GM21737 (cell line): ENCODE measurements at regions not wholly inside any gene's neighbourhood (a gene's known extent, or its start where the extent isn't known, plus 50 kb on each side); places are given as distances from the start of the nearest gene placed in this dataset.
"Not testable (repeated sequence)": the region's sequence is repeated elsewhere in the genome, so short reads cannot be mapped to it uniquely, and the experiment has no call there.

ENCODE experiments used
- ATAC-seq: cut with Tn5 transposase; IDR thresholded peaks from one replicate; pipeline ENCODE4 v1.9.1; 2021; ENCODE audit warnings: mild to moderate bottlenecking, moderate library complexity; ENCODE audit not compliant: unreplicated experiment

DNA sequence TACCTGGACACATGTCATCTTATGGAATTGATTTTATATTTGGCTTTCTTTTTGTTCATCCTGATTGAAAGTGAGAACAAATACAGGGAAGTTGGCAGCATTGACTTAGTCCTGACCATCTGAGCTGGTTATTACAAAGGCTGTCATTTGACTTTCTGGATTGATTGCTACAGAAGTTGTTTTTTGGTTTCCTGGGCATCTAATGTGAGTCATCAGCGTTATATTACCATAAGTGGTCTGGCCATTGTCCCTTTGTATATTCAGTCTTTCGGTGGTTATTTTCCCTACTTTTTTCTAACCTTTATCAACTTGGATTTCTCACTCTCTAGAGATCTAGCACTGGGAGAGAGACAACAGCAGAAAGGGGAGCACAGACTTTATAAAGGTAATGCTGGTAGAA is 1646.5 kb downstream of the MRPL39 start:
- no peak for ATAC-seq

DNA sequence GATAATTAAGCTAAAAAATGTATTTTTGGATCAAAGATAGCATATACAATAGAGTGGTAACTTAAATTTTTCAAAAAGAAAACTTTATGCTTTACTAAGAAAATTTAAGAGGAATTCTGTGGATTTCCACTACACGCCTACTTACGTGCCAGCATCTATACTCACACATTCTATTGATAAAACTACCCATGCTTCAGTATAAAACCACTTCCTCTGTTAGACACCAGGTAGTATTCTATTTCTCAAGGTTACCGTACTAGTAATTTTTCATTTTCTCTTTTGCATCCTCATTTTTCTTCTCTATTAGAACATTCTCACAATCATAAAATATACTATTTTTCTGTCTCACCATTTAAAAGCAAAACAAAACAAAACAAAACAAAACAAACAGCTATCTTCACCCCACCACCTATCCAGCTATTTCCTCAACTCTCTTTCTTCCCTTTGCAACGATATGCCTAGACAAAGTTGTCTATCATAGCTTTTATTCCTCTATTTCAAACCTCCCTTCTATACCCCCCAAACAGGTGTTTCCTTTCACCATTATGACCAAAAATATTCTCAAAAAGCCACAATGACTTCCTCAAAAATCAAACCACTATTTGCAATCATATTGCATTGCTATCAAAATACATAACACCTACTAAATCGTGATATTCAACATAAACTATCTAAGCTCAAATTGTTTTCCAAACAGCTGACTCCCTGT is 1652.0 kb downstream of the MRPL39 start:
- no peak for ATAC-seq

DNA sequence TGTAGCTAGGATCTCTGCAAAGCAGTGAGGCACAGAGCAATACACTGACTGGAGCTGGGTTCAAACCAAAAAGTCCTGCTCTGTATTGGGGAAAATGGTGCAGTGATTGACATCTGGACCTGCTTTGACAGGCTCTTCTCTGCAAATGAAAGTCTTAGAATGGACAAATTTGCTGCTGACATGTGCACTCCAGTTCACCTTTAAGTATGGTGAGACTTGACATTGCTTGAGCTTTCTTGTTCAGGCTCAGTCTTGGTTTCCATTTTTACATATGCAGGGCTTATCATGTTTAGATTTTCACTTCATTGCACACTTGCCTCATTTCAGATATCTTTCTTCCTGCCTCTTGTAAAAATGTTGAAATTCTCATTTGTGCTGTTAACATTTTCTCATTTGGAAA is 1655.0 kb downstream of the MRPL39 start:
- ATAC-seq, result no peak

DNA sequence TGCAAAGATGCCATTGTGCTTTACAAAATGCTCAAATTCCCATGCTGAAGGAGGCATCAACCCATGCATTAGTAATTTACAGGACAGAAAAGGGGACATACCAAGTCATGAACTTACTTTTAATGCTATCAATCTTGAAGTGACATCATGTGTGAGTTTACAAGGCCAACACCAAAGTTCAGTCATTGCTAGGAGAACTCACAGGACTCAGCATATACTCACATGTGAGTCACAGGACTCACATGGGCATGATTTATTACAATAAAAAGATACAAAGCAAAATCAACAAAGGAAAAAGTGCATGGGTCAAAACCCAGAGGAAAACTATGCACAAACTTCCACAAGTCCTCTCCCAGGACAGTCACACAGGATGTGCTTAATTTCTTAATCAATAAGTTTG is 1656.0 kb downstream of the MRPL39 start:
- no peak for ATAC-seq

DNA sequence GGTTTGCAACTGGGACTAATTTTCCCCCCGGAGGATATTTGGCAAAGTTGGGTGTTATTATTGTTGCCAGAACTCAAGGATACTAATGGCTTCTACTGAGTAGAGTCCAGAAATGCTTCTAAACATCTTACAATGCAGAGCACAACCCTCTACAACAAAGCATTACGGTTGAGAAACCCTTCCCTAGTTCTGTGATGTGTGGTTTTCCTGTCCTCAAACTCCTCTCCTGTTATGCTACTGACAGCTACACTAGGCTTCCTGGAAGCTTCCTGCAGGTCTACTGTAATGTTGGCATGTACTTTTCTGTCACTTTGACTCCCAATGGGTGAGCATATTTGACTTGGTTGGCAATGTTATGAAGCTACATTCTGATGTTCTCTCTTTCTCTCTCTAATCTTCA is 1656.9 kb downstream of the MRPL39 start:
- ATAC-seq, result no peak

DNA sequence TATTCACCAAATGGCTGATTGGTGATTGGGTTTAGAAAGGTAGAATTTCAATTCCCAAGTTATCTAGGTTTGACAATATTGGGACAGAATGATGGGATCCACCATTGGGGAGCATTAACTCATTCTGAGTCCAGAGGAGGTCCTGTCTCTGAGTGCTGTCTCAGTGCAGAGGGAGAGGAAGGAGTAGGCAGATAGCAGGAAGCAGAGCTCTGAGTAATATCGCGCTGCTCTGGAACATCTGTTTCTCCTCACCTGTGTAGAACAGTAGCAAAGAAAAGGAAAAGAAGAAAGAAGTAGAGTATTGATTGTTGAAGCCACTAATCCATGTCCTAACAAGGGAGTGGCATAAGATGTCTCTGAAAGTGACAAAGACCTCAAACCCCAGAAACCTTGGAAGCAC is 1657.8 kb downstream of the MRPL39 start:
- ATAC-seq, result no peak

DNA sequence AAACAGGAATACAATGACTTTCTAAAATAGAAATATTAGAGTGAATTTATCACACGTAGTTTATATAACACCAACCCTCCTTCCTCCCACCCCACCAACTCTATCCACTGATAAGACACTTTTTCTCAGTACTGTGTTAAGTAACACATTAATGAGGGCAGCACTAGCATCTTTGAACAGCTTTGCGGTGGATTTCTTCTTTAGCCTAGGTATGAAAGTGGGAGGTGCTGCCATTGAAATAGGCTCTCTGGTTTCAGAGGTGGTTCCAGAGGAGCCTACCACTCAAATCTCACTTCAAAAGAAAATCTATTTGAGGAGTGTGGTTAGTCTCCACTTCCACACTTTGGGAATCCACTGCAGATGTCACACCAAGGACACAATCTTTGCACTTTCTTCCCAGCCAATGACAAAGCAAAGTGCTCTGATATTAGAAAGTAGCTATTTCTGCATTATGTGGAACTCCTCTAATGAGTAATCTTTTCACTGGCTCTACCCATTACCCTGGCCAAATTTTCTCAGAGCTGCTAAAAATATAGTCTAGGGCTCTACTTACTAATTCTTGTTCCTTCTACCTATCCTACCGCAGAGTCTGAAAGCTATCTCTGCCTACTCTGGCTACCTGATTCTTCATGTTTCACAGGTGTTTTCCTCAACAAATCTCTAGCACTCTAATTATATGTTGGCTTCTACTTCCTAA is 1667.8 kb downstream of the MRPL39 start:
- no peak for ATAC-seq

DNA sequence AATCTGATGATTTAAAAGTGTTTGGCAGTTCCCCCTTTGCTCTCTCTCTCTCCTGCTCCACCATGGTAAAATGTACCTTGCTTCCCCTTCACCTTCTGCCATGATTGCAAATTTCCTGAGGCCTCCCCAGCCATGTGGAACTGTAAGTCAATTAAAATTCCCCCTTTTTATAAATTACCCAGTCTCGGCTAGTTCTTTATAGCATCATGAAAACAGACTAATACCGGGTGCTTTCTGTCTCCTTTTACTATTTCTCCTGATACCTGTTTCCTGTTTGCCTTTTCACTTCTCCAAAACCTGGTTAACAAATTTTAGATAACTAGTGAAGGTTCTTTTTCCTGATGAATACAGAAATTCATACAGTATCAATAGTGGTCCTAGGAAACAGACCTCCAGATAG is 1670.3 kb downstream of the MRPL39 start:
- no peak for ATAC-seq

DNA sequence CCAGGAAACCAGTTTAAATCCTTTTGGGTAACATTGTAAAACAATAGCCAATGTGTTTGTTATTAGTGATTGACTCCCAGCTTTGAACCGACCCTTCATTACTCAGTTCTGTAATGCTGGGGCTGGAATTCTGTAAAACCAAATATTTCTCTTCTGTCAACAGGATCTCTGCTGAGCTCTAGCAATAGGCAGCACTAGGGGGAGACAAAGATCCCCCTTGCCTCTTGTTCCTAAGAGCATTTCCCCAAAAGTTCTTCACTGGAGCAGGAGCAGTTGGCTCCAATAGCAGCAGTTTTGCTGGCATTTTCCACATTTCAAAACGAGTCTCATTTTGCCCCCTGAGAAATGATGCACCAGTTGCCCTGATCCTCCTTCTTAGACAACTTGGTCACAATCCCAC is 1671.1 kb downstream of the MRPL39 start:
- no peak for ATAC-seq

DNA sequence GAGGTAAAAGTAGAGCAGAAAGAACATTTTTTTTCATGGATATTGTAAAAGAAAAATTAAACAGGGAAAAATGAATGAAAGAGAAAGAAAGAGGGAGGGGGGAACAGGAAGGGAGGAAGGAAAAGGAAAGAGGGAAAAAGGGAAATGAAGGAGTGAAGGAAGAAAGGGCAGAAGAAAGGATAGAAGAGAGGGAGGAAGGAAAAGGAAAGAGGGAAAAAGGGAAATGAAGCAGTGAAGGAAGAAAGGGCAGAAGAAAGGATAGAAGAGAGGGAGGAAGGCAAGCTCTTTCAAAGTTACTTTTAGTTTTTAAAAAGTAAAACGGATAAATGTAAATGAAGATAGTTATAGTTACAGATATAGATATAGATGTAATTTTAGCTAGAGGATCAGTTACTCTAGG is 1676.7 kb downstream of the MRPL39 start:
- no peak for ATAC-seq

DNA sequence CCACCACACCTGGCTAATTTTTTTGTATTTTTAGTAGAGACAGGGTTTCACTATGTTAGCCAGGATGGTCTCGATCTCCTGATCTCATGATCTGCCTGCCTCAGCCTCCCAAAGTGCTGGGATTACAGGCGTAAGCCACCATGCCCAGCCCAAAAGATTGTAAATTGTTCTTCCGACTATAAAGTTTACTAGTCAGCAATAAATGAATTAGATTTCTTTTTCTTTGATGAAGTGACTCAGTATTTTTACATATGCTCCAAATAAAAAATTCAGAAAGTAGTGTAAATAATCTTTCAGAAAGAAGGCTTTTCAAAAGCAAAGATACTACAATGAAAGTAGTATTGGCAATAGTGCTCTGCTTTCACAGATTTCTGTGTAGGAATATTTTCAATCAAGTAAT is 1680.9 kb downstream of the MRPL39 start:
- not testable (repeated sequence) for ATAC-seq

DNA sequence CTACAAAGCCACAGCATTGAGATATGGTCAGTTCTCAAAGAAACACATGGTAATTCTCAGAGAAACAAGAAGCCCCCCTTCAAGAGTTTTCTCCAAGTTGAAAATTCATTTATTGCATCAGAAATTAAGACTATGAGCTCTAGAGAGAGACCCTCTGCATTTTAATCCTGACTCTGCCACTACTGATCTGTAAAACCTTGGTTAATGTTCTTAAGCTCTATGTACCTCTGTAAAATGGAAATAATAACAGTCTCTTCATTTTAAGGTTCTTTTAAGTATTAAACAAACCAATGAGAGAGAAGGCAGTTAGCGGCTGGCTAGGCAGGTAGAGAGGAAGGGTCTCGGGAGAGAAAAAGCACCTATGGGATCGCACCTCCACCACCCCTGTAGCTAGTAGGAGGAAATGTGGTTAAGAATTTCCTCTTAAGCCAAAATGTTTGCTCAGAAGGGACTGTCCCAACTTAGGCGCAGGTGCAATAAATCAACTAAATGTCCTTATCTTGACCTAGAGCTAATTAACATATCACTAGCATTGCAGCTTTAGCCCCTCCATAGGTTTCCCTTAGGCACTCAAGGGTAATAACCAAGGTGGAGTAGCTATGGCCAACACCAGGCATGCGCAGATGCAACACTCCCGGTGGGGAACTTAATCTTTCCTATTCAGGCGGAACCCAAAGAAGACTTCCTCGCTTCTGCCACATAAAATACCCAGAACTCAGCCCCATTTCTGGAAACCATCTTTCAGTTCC is 1685.4 kb downstream of the MRPL39 start:
- no peak for ATAC-seq

DNA sequence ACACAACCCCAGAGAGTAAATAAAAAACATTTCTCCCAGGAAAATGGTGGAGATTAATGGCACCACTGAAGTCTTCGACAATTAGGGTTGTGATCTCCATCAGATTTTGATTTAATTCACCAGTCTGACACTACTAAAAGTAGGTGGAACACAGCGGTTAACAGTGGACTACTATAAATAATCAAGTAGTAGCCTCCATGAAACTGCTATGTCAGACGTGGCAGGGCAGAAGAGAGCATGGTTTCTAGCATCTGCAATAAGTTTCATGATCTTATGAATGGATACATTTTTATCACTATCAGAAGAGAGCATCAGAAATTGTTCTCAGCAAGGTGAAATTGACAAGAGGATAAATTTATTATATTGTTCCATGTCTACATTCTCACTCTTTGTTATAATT is 1706.6 kb downstream of the MRPL39 start:
- ATAC-seq, result no peak

DNA sequence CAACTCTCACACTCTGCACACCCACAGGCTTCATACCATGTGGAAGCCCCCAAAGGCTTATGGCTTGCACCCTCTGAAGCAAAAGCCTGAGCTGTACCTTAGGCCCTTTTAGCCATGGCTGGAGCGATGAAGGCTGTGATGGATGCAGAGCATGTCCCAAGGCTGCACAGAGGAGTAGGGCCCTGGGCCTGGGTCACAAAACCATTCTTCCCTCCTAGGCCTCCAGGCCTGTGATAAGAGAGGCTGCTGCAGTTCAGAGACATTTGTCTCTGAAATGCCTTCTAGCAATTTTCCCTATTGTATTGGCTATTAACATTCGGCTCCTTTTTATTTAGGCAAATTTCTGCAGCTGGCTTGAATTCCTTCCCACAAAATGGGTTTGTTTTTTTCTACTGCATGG is 1707.7 kb downstream of the MRPL39 start:
- no peak for ATAC-seq

DNA sequence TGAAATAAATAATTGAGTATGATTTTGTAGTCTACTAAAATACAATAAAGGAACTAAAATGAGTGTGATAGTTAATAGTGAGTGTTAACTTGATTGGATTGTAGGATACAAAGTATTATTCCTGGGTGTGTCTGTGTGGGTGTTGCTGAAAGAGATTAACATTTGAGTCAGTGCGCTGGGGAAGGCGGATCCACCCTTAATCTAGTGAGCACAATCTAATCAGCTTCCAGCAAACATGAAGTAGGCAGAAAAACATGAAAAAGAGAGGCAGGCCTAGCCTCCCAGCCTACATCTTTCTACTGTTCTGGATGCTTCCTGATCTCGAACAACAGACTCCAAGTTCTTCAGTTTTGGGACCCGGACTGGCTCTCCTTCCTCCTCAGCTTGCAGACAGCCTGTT is 1716.6 kb downstream of the MRPL39 start:
- no peak for ATAC-seq

DNA sequence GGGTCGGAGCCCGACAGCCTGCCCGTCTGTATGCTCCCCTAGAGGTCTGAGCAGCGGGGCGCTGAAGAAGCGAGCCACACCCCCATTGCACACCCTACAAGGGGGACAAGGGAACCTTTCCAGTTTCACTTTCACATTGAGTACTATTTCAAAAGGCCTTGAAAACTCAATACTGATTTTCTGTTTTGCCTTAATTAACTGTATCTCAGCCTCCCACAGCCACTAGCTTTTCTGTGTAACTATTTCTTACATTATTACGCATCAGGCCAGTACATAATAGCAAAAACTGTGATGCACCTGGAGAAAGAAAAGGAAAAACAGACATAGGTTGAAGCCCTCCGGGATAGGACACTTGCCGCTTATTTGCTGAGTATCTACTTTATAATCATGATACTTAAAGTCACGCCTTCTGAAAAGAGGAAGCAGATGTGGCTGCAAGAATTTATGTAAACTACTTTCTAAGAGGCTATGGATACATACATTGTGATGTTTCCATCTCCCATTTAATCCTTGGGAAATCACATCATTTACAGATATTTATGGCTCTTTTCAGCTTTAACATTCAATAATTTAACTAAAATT is 1719.5 kb downstream of the MRPL39 start:
- no peak for ATAC-seq

DNA sequence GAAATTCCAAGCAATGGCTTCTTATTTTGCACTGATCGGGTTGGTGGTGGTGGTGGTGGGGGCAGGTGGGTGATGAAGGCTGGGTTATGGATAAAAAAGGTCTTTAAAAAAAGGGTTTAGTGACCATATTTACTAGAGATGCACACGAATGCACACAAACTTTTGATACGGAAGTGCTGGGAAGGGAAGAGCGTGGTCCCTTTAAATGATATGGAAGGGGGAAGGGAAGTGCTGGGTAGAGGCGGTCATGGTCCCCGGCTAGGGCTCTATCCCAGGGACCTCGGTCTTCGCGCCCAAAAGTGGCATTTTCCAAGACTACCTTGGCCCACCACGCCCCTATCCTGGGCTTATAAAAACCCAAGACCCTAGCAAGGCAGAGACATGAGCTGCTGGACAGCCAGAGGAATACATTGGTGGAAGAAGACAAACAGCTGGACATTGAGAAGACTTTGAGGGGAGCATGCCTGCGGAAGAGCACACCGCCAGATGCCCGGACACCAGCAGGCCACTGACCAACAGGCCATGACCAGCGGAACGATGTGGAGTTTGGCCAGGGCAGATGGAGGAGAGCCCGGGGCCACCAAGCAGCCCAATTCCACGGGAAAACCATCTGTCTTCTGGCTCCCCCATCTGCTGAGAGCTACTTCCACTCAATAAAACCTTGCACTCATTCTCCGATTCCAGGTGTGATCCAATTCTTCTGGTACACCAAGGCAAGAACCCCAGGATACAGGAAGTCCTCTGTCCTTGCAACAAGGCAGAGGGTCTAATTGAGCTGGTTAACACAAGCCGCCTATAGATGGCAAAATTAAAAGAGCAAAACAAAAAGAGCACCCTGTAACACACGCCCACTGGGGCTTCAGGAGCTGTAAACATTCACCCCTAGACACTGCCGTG is 1720.2 kb downstream of the MRPL39 start:
- no peak for ATAC-seq

DNA sequence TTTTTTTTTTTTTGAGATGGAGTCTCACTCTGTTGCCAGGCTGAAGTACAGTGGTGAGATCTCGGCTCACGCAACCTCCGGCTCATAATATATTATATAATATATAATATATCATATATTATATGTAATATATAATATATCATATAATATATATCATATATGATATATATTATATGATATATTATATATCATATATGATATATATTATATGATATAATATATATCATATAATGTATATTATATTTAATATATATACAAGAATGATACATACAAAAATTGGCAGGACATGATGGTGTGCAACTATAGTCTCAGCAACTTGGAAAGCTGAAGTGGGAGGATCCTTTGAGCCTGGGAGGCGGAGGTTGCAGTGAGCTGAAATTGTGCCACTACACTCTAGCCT is 1725.5 kb downstream of the MRPL39 start:
- ATAC-seq, result no peak

DNA sequence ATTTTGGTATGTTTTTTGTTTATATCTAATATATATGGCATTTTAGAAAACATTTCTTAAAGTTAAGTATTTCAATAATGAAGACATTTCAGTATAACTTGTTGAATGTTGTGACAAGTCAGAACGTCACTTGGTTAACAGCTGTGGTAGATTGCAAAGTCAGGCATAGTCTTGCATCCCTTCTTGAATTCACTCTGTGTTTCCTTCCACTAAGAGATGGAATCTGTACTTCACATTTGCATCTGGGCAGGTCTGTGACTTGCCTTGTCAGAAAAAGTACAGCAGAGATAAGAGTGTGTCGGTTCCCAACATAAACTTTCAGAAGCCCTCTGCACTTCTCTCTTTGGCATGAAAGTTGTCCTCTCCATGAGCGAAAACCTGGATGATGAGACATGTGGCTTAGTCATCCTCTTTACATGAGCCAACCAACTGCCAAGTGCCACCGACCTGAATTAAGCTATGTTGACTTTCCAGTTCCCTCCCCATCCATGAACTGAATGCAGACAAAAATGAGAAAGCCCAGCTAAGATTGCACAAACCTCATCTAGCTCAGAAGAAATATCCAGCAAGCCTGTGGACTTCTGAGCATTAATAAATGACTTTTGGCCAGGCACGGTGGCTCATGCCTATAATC is 1730.2 kb downstream of the MRPL39 start:
- no peak for ATAC-seq

DNA sequence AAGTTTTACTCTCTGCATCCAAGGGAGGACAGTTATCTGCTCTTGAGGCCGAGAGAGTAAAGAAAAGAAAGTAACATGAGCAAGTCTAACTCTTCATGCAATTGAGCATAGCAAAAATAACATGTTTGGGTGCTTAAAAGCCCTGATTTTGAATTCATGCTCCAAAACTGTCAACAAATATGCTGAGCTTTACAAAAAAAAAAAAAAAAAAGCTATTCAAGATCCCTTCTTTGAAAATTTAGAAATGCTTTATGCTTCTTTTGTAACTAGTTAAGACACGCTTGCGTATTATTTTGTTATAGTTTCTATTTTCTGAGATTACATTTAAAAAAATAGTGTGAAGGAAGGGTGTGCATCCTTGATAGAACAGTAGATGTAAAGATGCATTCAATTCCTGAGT is 1733.0 kb downstream of the MRPL39 start:
- ATAC-seq, result no peak
